ENCODE measurements at regions not wholly inside any gene's neighbourhood (a gene's known extent, or its start where the extent isn't known, plus 50 kb on each side); places are given as distances from the start of the nearest gene placed in this dataset.

DNA sequence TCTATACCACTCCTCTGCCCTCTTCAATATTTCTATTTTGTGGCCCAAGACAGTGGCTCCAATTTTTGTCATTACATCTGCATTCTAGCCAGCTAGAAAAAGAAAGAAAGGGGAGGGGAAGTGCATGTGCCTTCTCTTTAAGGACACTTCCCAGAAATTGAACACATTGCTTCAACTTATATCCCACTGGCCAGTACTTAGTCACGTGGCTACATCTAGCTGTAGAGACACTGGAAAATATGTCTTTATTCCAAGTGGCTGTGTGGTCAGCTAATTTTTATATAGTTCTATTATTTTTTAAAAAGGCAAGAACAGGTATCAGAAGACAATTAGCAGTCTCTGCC is 200.4 kb downstream of the SNX19 start:
- TF ChIP-seq CTCF (IDR thresholded peaks at IDR 0.05) = no peak
- FAIRE-seq = no peak
- intact Hi-C loops (cut with DNase I) = no loop called here
- ATAC-seq = no peak
- no peaks in the 10 kb centered on the region for H3K27me3 ChIP-seq
- no peaks in the 10 kb centered on the region for H3K9me3 ChIP-seq
- no peak for DNase-seq
- 50 to 57% methylated on average over 1 of the region's 1 CpG for WGBS, 2 donors
- no peaks in the 10 kb centered on the region for H3K36me3 ChIP-seq
- H3K4me3 ChIP-seq = no peak overlapping the region
- H3K4me1 ChIP-seq = no peaks in the 10 kb centered on the region
- H3K27ac ChIP-seq = no peak overlapping the region

GRCh38 chr11:130718120-130718519 is 198.2 kb downstream of the SNX19 start:
- no peaks in the 10 kb centered on the region for H3K36me3 ChIP-seq
- ATAC-seq (no peak), FAIRE-seq (no peak), DNase-seq (no peak)
- H3K4me3 ChIP-seq = no peak overlapping the region
- H3K27me3 ChIP-seq = no peaks in the 10 kb centered on the region
- no peaks in the 10 kb centered on the region for H3K9me3 ChIP-seq
- intact Hi-C loops (cut with DNase I) = no loop called here
- H3K27ac ChIP-seq = no peak overlapping the region
- no peak for TF ChIP-seq CTCF (IDR thresholded peaks at IDR 0.05)
- H3K4me1 ChIP-seq = no peaks in the 10 kb centered on the region
- 73 to 78% methylated on average over 6 of the region's 6 CpGs for WGBS, 2 donors

DNA sequence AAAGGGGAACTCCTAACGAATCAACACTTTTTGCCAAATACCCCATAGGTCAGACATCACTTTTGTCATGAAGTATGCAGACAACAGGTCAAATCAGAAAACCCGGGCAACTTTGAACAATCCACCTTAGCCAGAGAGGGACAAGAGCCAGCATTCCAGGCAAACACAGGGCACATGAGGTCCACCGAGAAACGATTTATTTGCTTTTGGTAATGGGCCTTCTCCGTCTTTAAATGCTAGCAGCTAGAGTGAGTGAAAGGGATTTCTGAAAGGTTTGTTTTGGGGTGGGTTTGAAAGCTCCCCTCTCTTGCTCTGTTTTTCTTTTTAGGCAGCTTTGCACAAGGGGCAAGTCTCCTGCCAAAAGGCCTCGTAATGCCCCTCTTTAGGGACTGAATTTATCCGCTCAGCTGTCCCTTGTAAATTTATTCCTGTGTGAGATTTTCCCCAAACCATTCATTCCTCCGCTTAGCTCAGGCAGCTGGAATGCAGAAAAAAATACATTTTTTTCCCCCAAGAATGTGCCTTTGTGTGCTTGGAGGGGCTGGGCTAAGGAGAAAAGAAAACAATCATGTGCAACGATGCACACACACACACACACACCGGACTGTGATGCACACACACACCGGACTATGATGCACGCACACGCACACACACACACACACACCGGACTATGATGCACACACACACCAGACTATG is 196.9 kb downstream of the SNX19 start:
- intact Hi-C loops (cut with DNase I) = no loop called here
- ATAC-seq (no peak), DNase-seq (no peak), FAIRE-seq (no peak)
- TF ChIP-seq CTCF (IDR thresholded peaks at IDR 0.05) = no peak
- H3K27me3 ChIP-seq = no peaks in the 10 kb centered on the region
- no peak overlapping the region for H3K27ac ChIP-seq
- no peaks in the 10 kb centered on the region for H3K4me1 ChIP-seq
- 35% methylated on average over 14 of the region's 14 CpGs for WGBS, 2 donors
- no peaks in the 10 kb centered on the region for H3K9me3 ChIP-seq
- no peak overlapping the region for H3K4me3 ChIP-seq
- H3K36me3 ChIP-seq = no peaks in the 10 kb centered on the region

- no peaks in the 10 kb centered on the region for H3K4me1 ChIP-seq
- DNase-seq (no peak), ATAC-seq (no peak), FAIRE-seq (no peak)
- no peaks in the 10 kb centered on the region for H3K9me3 ChIP-seq
- H3K27me3 ChIP-seq = no peaks in the 10 kb centered on the region
- WGBS, 2 donors = 70 to 76% methylated on average over 27 of the region's 27 CpGs
- H3K4me3 ChIP-seq = no peak overlapping the region
- no peaks in the 10 kb centered on the region for H3K36me3 ChIP-seq
- no peak for TF ChIP-seq CTCF (IDR thresholded peaks at IDR 0.05)
- intact Hi-C loops (cut with DNase I) = no loop called here
- no peak overlapping the region for H3K27ac ChIP-seq
Observed at GRCh38 chr11:130720232-130721022, 195.9 kb downstream of the SNX19 start.
